ENCODE measurements at regions not wholly inside any gene's neighbourhood (a gene's known extent, or its start where the extent isn't known, plus 50 kb on each side); places are given as distances from the start of the nearest gene placed in this dataset.

DNA sequence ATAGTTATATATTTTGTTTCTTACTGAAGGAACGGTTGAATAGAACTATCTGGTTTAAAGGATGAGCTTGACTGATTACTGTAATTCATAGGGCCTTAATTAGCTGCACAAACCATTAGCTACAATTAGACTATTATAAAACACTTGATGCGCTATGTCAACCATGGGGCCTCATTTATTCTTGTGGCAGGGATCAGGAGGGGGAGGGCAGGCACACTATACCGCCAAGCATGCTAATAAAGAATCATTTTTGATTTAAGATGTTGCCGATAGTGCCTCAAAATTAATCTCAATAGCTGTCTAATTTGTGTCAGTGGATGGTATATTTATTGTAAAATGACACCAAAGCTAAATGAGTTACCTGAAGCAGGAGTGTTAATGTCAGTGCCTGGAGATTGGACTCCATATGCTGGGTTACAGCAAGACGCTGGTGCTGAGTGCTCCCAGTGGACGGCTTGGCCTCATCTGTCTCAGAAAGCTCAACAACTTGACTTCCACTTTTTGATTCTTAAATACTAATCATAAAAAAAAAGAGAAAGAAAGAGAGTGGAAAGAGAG, 1007.0 kb upstream of the CELF4 start:
- Histone ChIP-seq H3K79me2 (ENCODE audit: insufficient read depth, low read length) (no peaks in the 10 kb centered on the region), H3K4me3 (ENCODE audit: insufficient read depth, low read depth, low read length) (no peak overlapping the region), H3K4me1 (ENCODE audit: insufficient read depth, low read length) (no peaks in the 10 kb centered on the region), H2AFZ (ENCODE audit: low read depth, low read length) (no peak overlapping the region), H3K4me2 (ENCODE audit: low read length) (no peak overlapping the region), H3K36me3 (ENCODE audit: insufficient read depth, low read length) (no peaks in the 10 kb centered on the region), H3K9me3 (ENCODE audit: insufficient read depth, low read depth, low read length) (peaks cover 3% of the 10 kb centered on the region), H4K20me1 (ENCODE audit: insufficient read depth, low read length) (no peaks in the 10 kb centered on the region), H3K27ac (ENCODE audit: low read depth, low read length) (no peak overlapping the region), H3K27me3 (ENCODE audit: insufficient read depth, low read length) (no peaks in the 10 kb centered on the region), H3K9ac (ENCODE audit: low read length) (no peak overlapping the region)
- DNase-seq (ENCODE audit: low read depth), result no peak
- Mint-ChIP-seq H3K4me3 (ENCODE audit: unreplicated experiment) (no peak overlapping the region), H3K27ac (ENCODE audit: unreplicated experiment) (no peak overlapping the region), H3K27me3 (ENCODE audit: low read depth, unreplicated experiment) (no peaks in the 10 kb centered on the region), H3K36me3 (ENCODE audit: low read depth, unreplicated experiment) (no peaks in the 10 kb centered on the region), H3K9me3 (ENCODE audit: unreplicated experiment) (no peaks in the 10 kb centered on the region), H3K4me1 (ENCODE audit: low read depth, unreplicated experiment) (no peaks in the 10 kb centered on the region)
- FAIRE-seq, result no peak
- TF ChIP-seq, protein P1, sequence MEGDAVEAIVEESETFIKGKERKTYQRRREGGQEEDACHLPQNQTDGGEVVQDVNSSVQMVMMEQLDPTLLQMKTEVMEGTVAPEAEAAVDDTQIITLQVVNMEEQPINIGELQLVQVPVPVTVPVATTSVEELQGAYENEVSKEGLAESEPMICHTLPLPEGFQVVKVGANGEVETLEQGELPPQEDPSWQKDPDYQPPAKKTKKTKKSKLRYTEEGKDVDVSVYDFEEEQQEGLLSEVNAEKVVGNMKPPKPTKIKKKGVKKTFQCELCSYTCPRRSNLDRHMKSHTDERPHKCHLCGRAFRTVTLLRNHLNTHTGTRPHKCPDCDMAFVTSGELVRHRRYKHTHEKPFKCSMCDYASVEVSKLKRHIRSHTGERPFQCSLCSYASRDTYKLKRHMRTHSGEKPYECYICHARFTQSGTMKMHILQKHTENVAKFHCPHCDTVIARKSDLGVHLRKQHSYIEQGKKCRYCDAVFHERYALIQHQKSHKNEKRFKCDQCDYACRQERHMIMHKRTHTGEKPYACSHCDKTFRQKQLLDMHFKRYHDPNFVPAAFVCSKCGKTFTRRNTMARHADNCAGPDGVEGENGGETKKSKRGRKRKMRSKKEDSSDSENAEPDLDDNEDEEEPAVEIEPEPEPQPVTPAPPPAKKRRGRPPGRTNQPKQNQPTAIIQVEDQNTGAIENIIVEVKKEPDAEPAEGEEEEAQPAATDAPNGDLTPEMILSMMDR (IDR thresholded peaks at IDR 0.05; ENCODE audit: insufficient read depth, low read depth, low read length), result no peak
- no peak for TF ChIP-seq EZH2 (IDR thresholded peaks at IDR 0.05; ENCODE audit: insufficient read depth, low read length)

DNA sequence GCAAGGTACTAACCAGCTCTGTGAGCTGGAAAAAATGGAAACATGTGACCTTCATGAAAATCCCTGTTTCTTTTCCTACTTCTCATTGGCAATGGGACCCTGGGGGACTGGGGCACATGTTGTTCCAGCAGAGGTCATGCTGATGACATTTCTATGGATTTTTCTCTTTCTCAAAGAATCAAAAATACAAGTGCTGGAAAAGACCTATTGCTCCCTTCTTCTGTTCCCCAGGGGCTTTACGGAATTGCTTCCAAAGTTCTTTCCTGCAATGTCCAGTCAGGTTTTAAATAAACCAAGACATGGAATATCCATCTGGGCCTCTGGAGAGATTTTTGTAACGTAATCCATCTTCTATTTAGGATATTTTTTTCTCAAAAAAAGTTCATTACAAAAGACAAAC, 1006.1 kb upstream of the CELF4 start:
- peaks cover 3% of the 10 kb centered on the region for H3K9me3 Mint-ChIP-seq (ENCODE audit: unreplicated experiment)
- Histone ChIP-seq H3K27ac (ENCODE audit: low read depth, low read length) (no peak overlapping the region), H3K9me3 (ENCODE audit: insufficient read depth, low read depth, low read length) (peaks cover 3% of the 10 kb centered on the region), H3K27me3 (ENCODE audit: insufficient read depth, low read length) (no peaks in the 10 kb centered on the region), H3K4me1 (ENCODE audit: insufficient read depth, low read length) (no peaks in the 10 kb centered on the region), H3K4me3 (ENCODE audit: insufficient read depth, low read depth, low read length) (no peak overlapping the region), H2AFZ (ENCODE audit: low read depth, low read length) (no peak overlapping the region), H3K79me2 (ENCODE audit: insufficient read depth, low read length) (no peaks in the 10 kb centered on the region), H3K4me2 (ENCODE audit: low read length) (no peak overlapping the region), H3K36me3 (ENCODE audit: insufficient read depth, low read length) (no peaks in the 10 kb centered on the region), H3K9ac (ENCODE audit: low read length) (no peak overlapping the region), H4K20me1 (ENCODE audit: insufficient read depth, low read length) (no peaks in the 10 kb centered on the region)
- H3K27me3 Mint-ChIP-seq (ENCODE audit: low read depth, unreplicated experiment), result no peaks in the 10 kb centered on the region
- no peak overlapping the region for H3K27ac Mint-ChIP-seq (ENCODE audit: unreplicated experiment)
- TF ChIP-seq, protein P1 (IDR thresholded peaks at IDR 0.05; ENCODE audit: insufficient read depth, low read depth, low read length), result no peak
- no peak for TF ChIP-seq EZH2 (IDR thresholded peaks at IDR 0.05; ENCODE audit: insufficient read depth, low read length)
- H3K4me1 Mint-ChIP-seq (ENCODE audit: low read depth, unreplicated experiment), result no peaks in the 10 kb centered on the region
- no peak overlapping the region for H3K4me3 Mint-ChIP-seq (ENCODE audit: unreplicated experiment)
- FAIRE-seq, result no peak
- no peaks in the 10 kb centered on the region for H3K36me3 Mint-ChIP-seq (ENCODE audit: low read depth, unreplicated experiment)
- DNase-seq (ENCODE audit: low read depth), result no peak

DNA sequence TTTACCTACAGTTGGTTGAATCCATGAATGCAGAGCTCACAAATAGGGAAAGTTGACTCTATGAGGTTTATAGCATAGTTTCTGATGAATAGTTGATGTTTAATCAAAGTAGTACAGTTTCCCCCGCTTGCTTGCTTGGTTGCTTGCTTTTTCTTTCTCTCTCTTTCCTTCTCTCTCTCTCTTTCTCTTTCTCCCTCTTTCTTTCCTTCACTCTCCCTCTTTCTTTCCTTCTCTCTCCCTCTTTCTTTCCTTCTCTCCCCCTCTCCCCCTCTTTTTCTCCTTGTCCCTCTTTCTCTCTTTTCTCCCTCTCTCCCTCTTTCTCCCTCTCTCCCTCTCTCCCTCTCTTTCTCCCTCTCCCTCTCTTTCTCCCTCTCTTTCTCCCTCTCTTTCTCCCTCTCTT, 999.9 kb upstream of the CELF4 start:
- DNase-seq (ENCODE audit: low read depth) (no peak), FAIRE-seq (no peak)
- Histone ChIP-seq H3K27me3 (ENCODE audit: insufficient read depth, low read length) (no peaks in the 10 kb centered on the region), H4K20me1 (ENCODE audit: insufficient read depth, low read length) (no peaks in the 10 kb centered on the region), H3K4me2 (ENCODE audit: low read length) (no peak overlapping the region), H3K9ac (ENCODE audit: low read length) (no peak overlapping the region), H3K9me3 (ENCODE audit: insufficient read depth, low read depth, low read length) (no peaks in the 10 kb centered on the region), H3K79me2 (ENCODE audit: insufficient read depth, low read length) (no peaks in the 10 kb centered on the region), H3K27ac (ENCODE audit: low read depth, low read length) (no peak overlapping the region), H2AFZ (ENCODE audit: low read depth, low read length) (no peak overlapping the region), H3K4me3 (ENCODE audit: insufficient read depth, low read depth, low read length) (no peak overlapping the region), H3K4me1 (ENCODE audit: insufficient read depth, low read length) (no peaks in the 10 kb centered on the region), H3K36me3 (ENCODE audit: insufficient read depth, low read length) (no peaks in the 10 kb centered on the region)
- Mint-ChIP-seq H3K36me3 (ENCODE audit: low read depth, unreplicated experiment) (no peaks in the 10 kb centered on the region), H3K27ac (ENCODE audit: unreplicated experiment) (no peak overlapping the region), H3K4me1 (ENCODE audit: low read depth, unreplicated experiment) (no peaks in the 10 kb centered on the region), H3K9me3 (ENCODE audit: unreplicated experiment) (peaks cover 3% of the 10 kb centered on the region), H3K27me3 (ENCODE audit: low read depth, unreplicated experiment) (no peaks in the 10 kb centered on the region), H3K4me3 (ENCODE audit: unreplicated experiment) (no peak overlapping the region)
- TF ChIP-seq EZH2 (IDR thresholded peaks at IDR 0.05; ENCODE audit: insufficient read depth, low read length), result no peak
- TF ChIP-seq, protein P1 (IDR thresholded peaks at IDR 0.05; ENCODE audit: insufficient read depth, low read depth, low read length), result no peak
